ENCODE measurements at regions not wholly inside any gene's neighbourhood (a gene's known extent, or its start where the extent isn't known, plus 50 kb on each side); places are given as distances from the start of the nearest gene placed in this dataset.

- TF ChIP-seq CTCF (conservative IDR thresholded peaks at IDR 0.05): no peak
- TF ChIP-seq ZFX (IDR thresholded peaks at IDR 0.05): no peak
These were observed 96.1 kb upstream of the KCNG1 start for GRCh38 chr20:51118985-51119527.

Measured in C4-2B (cell line).